Right lobe of liver (tissue), 6 donors: ENCODE measurements at regions not wholly inside any gene's neighbourhood (a gene's known extent, or its start where the extent isn't known, plus 50 kb on each side); places are given as distances from the start of the nearest gene placed in this dataset.

Experiments
- ATAC-seq, 4 donors: fragments of 200-7000 bp; cut with Tn5 transposase; one replicate each; pipeline ENCODE4 v1.9.1; 2020; ENCODE audit warnings: mild to moderate bottlenecking in 4 of 4, moderate library complexity in 4 of 4
- DNase-seq, 3 donors: peaks; one replicate each; pipeline ENCODE4 v3.0.0-alpha.2; 2020
- H3K27ac ChIP-seq, 3 donors: fragments of 200-600 bp; one replicate each; pipeline ENCODE4 v1.8.0; 2022
- H3K27me3 ChIP-seq, 2 donors: fragments of 200-600 bp; one replicate each; pipeline ENCODE4 v1.8.0; 2022
- H3K36me3 ChIP-seq, 4 donors: fragments of 200-600 bp; sonication (generic) in 1 of 4; one replicate each; pipeline versions ENCODE4 v1.5.1 to v1.8.0; 2017 to 2022; ENCODE audit warnings: control low read depth in 1 of 4
- H3K4me1 ChIP-seq, 4 donors: fragments of 200-600 bp; sonication (generic) in 1 of 4; one replicate each; pipeline versions ENCODE4 v1.5.1 to v1.8.0; 2017 to 2022; ENCODE audit warnings: control low read depth in 1 of 4
- H3K4me3 ChIP-seq, 3 donors: fragments of 200-600 bp; one replicate each; pipeline ENCODE4 v1.8.0; 2022
- H3K9me3 ChIP-seq, 4 donors: fragments of 200-600 bp; sonication (generic) in 1 of 4; one replicate each; pipeline versions ENCODE4 v1.5.1 to v1.8.0; 2017 to 2022; ENCODE audit warnings: control low read depth in 1 of 4
- POLR2A ChIP-seq: fragments of 450-650 bp; IDR thresholded peaks from one replicate; pipeline ENCODE4 v1.6.1; 2017; ENCODE audit warnings: antibody characterized with exemption, mild to moderate bottlenecking
- WGBS: methylation state at CpG from one replicate; pipeline ENCODE4 v1.1.6; 2018; ENCODE audit warnings: low coverage, low lambda C conversion rate; ENCODE audit not compliant: insufficient coverage; ENCODE audit errors: missing lambda C conversion rate; 5-methylcytosine and 5-hydroxymethylcytosine counted together
- intact Hi-C, 2 donors: fragments of 100-400 bp; cut with DNase I; formaldehyde crosslinking; loops; one replicate each; pipeline versions ENCODE4 v1.11.2 to v1.14.1; 2022
- TF ChIP-seq, protein P1 (sequence below), 4 donors: fragments of 200-600 bp in 3 of 4; fragments of 450-650 bp in 1 of 4; IDR thresholded peaks; one replicate each; pipeline versions ENCODE4 v1.5.1 to v1.8.0; 2016 to 2022; ENCODE audit warnings: antibody characterized with exemption in 4 of 4, mild to moderate bottlenecking in 2 of 4
- donor health status: DM: no; HTN: yes; CAD: no.
- donor health status: DM: no; HTN: no; CAD: no.
- donor health status: DM: no; HTN: no; CAD: no.
- donor health status: DM: no; HTN: yes; CAD: no.
- donor health status: DM: no; HTN: yes; CAD: no.

DNA sequence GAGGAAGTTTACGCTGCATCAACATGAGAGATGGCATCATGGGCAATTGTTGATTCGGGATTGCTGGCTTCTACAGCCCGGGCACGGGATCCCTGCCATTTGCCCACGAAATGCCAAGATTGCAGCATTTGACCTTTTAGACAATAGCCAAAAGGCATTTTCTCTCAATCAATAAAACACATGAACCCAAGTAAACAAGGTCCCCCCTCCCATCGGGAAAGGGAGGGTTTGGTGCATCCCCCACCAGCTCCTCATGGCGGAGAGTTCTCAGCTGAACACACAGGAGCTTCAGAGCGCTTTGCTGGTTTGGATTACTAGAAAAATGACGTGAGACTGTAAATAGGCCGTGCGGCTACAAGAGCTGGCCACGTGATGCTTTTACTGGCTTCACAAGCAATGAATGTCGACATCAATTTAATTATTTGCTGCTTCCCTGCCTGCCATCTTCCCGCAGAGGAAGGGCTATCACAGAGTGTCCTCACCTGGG, 147.6 kb downstream of the C16orf95 start:
- peak; percentile 48 to 73 (median 68) for DNase-seq
- Histone ChIP-seq H3K27ac (peak overlapping the region in 1 of 3 donors; percentile 54), H3K9me3 (no peaks in the 10 kb centered on the region), H3K27me3 (no peaks in the 10 kb centered on the region), H3K4me1 (peaks cover 0 to 3% (median 0%) of the 10 kb centered on the region in 4 donors), H3K4me3 (no peak overlapping the region), H3K36me3 (no peaks in the 10 kb centered on the region)
- WGBS = 24% methylated on average over 13 of the region's 14 CpGs
- intact Hi-C loops = no loop called here
- TF ChIP-seq POLR2A = no peak
- TF ChIP-seq, protein P1, sequence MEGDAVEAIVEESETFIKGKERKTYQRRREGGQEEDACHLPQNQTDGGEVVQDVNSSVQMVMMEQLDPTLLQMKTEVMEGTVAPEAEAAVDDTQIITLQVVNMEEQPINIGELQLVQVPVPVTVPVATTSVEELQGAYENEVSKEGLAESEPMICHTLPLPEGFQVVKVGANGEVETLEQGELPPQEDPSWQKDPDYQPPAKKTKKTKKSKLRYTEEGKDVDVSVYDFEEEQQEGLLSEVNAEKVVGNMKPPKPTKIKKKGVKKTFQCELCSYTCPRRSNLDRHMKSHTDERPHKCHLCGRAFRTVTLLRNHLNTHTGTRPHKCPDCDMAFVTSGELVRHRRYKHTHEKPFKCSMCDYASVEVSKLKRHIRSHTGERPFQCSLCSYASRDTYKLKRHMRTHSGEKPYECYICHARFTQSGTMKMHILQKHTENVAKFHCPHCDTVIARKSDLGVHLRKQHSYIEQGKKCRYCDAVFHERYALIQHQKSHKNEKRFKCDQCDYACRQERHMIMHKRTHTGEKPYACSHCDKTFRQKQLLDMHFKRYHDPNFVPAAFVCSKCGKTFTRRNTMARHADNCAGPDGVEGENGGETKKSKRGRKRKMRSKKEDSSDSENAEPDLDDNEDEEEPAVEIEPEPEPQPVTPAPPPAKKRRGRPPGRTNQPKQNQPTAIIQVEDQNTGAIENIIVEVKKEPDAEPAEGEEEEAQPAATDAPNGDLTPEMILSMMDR (IDR thresholded peaks at IDR 0.05) = no peak
- ATAC-seq = peak; percentile 79 to 90 (median 87)

GRCh38 chr16:87170310-87170709, 146.9 kb downstream of the C16orf95 start:
- peaks cover 0 to 3% (median 0%) of the 10 kb centered on the region in 4 donors for H3K4me1 ChIP-seq
- no peak overlapping the region for H3K4me3 ChIP-seq
- H3K36me3 ChIP-seq = no peaks in the 10 kb centered on the region
- DNase-seq = no peak
- intact Hi-C loops = no loop called here
- TF ChIP-seq, protein P1 (IDR thresholded peaks at IDR 0.05) = no peak
- no peak for TF ChIP-seq POLR2A
- 90% methylated on average over 4 of the region's 5 CpGs for WGBS
- H3K27ac ChIP-seq = no peak overlapping the region
- H3K27me3 ChIP-seq = no peaks in the 10 kb centered on the region
- ATAC-seq = no peak
- no peaks in the 10 kb centered on the region for H3K9me3 ChIP-seq

GRCh38 chr16:87171723-87172122, 145.5 kb downstream of the C16orf95 start:
- peaks cover 0 to 3% (median 0%) of the 10 kb centered on the region in 4 donors for H3K4me1 ChIP-seq
- WGBS = 96% methylated on average over 8 of the region's 11 CpGs
- intact Hi-C loops = no loop called here
- no peak overlapping the region for H3K4me3 ChIP-seq
- no peak for DNase-seq
- no peak for ATAC-seq
- no peak for TF ChIP-seq POLR2A
- TF ChIP-seq, protein P1 (IDR thresholded peaks at IDR 0.05) = no peak
- no peaks in the 10 kb centered on the region for H3K9me3 ChIP-seq
- no peaks in the 10 kb centered on the region for H3K36me3 ChIP-seq
- no peak overlapping the region for H3K27ac ChIP-seq
- H3K27me3 ChIP-seq = no peaks in the 10 kb centered on the region

DNA sequence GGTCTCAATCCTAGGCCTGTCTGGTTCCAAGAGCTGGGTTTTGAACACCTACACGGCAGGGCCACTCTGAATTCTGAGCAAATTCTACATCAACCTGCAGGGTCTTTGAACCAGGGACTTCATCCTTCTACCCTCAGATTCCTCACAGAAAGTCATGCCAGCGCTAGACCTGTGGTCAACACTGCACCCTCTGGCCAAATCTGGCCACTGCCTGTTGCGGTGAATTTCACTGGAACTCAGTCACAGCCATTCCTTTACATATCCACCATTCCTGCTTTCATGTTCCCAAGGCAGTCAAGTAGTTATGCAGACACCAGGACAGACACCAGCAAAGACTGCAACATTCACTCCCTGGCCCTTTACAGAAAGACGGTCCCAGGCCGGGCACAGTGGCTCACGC, 144.6 kb downstream of the C16orf95 start:
- H3K27me3 ChIP-seq = no peaks in the 10 kb centered on the region
- H3K27ac ChIP-seq = no peak overlapping the region
- 94% methylated on average over 3 of the region's 6 CpGs for WGBS
- DNase-seq = no peak
- no peaks in the 10 kb centered on the region for H3K36me3 ChIP-seq
- no peak for TF ChIP-seq POLR2A
- TF ChIP-seq, protein P1 (IDR thresholded peaks at IDR 0.05) = no peak
- no peak for ATAC-seq
- intact Hi-C loops = no loop called here
- no peak overlapping the region for H3K4me3 ChIP-seq
- peaks cover 0 to 3% (median 0%) of the 10 kb centered on the region in 4 donors for H3K4me1 ChIP-seq
- H3K9me3 ChIP-seq = no peaks in the 10 kb centered on the region
